ENCODE measurements at regions not wholly inside any gene's neighbourhood (a gene's known extent, or its start where the extent isn't known, plus 50 kb on each side); places are given as distances from the start of the nearest gene placed in this dataset.

DNA sequence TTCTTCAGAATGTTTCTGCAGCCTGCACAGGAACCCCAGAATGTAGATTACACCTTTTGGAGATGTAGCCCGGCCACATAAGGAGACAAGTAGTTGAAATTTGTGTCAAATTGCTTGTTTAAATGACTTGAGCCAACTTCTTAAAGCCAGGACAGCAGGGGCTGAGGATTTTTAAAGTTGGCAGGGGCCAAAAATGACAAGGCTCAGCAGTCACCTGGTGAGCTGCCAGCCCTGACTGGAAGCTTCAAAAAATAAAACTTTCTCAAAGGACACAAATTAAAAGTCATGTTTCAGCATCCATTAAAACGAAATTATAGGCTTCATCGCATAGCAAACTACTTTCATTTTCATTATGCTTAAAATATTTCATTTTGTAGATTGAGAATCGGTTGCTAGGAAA is 340.3 kb upstream of the WWC1 start:
- in situ Hi-C loops (cut with MboI; ENCODE audit: low sequenced_read_pairs), result no loop called here

DNA sequence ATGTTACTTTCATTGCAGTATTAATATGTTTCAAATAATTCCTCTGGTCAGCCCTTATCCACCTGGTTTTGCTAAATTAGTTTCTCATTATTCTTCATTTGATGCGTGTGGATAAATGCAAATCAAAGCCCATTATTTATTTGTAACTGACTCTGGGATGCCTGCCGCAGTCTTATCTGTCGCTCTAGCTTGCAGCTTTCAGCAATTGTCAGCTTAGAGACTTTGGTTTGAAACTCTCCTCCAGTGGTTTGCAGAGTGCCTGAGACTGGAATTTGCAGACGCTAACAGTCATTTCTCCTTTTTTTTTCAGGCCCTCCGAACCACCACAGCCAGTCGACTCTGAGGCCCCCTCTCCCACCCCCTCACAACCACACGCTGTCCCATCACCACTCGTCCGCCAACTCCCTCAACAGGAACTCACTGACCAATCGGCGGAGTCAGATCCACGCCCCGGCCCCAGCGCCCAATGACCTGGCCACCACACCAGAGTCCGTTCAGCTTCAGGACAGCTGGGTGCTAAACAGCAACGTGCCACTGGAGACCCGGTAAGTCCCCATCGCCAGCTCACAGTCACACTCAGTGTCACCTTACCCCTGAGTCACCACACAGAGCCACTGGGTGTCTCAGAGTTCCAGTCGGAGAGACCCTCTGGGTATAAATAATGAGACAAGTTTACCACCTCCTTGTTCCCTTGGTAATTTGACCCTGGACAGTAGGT is 339.0 kb upstream of the WWC1 start:
- in situ Hi-C loops (cut with MboI; ENCODE audit: low sequenced_read_pairs), result no loop called here

DNA sequence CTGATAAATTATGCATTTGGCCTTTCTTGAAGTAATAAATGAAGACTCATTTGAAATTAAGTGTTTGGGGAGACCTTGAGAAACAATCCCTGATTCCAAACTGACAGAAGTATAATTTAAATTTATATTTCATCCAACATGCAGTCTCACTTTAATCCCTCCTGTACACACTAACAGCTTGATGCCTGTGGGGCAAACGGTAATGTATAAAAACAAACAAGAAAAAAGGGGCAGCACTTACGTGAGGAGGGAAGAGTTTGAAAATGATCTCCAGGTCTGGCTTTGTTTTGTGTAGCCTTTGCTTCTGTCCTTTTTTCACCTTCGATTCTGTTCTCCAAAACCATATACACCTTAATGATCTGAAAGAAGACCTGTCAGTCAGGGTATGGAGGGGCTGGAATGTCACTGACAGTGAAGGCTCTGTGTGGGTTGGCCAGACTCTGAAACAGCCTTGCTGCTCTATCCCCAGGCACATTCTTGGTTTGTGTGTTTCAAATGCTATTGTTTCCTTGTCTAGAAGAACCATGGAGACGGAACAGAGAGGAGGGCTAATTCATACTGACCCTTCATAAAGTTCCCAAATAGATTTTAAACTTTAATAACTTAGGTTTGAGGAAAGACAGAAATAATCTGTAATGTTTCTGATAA is 338.2 kb upstream of the WWC1 start:
- in situ Hi-C loops (cut with MboI; ENCODE audit: low sequenced_read_pairs), result no loop called here

DNA sequence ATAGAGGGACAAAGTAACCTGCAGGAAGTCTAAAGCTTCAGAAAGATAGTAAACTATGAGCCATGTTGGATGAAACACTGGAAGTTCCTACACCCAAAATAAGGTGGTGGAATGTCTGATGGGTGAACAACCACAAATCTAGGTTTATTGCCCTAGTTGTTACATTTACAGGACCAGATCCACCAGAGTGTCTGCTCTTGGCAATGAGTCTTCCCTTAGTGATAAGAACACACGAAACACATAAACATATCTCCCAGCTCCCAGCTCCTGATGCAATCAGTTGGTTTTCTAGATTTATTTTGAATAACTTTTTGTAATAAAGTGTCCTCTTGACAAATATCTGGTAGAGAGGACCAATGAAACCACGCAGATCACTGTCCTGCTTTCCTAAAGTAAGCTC is 329.7 kb upstream of the WWC1 start:
- in situ Hi-C loops (cut with MboI; ENCODE audit: low sequenced_read_pairs), result no loop called here

DNA sequence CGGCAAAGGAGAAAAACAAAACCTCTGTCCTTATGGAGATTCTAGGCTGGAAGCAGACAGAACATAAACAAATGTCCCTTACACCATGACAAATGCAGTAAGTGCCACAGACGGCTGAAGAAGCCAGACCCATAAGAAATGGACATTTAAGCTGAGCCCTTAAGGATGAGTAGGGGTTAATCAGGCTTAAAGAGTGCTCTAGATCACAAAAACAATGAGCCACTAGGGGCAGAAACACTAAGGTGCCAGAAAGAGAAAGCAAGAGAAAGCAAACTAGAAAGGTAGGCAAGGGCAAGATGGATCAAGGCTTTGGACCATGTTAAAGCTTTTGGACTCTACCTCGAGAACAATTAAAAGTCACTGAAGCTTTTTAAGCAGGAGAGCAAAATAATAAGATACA is 326.9 kb upstream of the WWC1 start:
- in situ Hi-C loops (cut with MboI; ENCODE audit: low sequenced_read_pairs), result no loop called here

DNA sequence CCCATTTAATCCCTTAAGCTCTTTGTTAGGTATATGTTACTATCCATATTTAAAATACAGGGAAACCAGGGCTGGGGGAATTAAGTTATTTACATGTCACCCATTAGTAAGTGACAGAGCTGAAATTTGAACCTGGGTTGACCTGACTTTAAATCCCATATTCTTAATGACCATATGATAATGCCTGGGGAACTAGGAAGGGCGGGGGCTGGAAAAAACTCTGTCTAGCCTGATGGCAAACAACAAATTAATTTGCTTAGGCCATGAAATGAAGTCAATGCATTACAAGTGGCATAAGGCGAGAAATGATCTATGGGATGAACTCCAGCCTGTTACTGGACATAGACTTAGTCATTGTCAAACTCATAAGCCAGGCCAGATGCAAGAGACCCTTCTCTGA is 325.7 kb upstream of the WWC1 start:
- in situ Hi-C loops (cut with MboI; ENCODE audit: low sequenced_read_pairs), result no loop called here

DNA sequence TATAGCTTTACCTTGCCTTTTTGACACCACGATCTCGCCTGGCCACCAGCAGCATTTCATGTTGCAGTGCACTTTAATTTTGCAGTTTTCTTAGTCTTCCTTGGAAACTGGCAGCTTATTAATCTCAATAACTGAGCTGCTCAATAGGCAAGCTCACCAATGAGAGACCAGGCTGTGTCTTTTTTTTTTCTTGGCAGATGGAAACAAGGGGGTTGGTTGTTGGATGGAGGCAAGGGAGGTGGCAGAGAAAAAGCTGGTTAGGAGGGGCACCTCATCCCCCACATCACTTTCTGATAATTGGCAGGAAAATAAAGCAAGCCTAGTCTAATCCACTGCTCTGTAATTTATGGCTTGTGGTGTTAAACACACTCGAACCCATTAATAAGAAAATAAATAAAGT is 324.5 kb upstream of the WWC1 start:
- in situ Hi-C loops (cut with MboI; ENCODE audit: low sequenced_read_pairs), result no loop called here

DNA sequence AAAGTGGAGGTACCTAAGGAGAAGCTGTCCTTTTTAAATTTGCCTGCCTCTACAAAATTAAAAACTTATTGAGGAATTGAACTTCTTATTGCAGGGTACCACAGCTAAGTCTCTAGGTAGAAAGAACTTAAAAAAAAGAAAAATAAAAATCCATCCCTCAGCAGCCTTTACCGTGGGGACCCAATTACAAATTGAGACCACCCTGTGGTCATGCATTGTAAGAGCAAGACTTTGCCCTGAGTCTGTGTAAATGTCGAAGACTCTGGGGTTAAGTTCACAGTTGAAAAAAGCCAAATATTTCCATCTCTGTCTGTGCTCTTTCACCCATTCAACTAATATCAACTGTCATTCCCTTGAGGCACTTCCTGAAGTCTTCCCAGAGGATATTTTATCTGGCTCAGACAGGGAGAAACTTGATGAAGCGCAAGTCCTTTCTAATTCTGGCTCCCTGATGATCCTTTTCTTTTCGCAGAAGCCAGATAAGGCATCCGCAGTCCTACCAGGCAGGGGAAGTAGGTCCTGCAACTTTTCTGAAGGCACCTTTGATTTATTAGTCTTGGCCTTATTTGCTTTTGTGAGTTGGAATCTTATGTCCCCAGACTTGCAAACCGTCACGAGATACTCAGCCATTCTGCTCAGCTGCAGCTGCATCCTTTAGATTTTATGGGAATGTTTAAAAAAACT is 323.8 kb upstream of the WWC1 start:
- in situ Hi-C loops (cut with MboI; ENCODE audit: low sequenced_read_pairs), result no loop called here

DNA sequence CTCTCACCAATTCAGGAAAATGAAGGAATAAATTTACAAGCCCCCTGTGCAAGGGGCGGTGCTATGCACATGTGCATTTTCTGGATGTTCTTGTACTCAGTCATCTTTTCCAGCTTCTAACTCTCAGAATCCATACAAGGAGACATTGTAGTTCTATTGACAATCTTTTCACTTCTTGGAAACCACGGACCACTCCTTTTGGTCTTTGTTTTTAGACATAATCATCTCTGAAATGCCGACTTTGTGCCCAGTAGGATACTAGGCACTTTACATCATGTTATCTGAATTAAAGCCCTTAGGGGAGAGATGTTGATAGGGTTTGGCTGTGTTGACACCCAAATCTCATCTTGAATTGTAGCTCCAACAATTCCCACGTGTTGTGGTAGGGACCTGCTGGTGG is 322.6 kb upstream of the WWC1 start:
- in situ Hi-C loops (cut with MboI; ENCODE audit: low sequenced_read_pairs), result no loop called here

DNA sequence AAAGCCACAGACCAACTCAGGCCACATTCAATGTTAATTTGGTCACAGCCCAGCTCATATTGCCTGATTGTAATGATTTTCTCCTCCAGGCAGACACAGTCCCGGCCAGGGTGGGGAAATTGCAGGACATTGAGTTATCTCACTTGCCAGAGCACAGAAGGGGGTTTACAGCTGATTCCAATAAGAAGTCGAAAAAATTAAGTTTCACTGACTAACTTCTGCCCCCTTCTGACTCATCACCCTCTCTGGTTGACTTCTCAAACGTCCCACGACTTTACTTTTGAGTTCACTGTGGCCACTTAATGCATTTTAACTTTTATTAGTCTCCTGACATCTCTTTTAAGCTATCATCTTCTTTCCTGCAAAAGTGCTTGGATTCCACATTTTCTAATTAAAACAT is 321.4 kb upstream of the WWC1 start:
- in situ Hi-C loops (cut with MboI; ENCODE audit: low sequenced_read_pairs), result no loop called here

DNA sequence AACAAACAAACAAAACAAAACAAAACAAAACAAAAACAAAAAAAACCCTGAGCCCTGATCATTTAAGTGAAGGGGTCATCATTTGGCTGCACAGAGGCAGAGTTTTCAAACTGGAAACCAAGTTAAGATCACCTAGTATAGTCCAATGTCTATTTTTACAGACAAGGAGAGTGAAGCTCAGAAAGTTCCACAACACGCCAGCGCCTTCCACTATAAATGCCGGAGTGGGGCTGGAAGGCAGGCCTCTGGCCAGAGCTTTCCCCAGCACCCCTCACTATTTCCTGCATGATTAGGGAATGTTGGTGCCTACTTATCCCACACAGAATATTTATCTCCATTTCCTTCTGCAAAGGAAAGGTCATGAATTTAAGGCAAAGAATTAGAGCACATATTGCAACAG is 319.7 kb upstream of the WWC1 start:
- in situ Hi-C loops (cut with MboI; ENCODE audit: low sequenced_read_pairs), result no loop called here

DNA sequence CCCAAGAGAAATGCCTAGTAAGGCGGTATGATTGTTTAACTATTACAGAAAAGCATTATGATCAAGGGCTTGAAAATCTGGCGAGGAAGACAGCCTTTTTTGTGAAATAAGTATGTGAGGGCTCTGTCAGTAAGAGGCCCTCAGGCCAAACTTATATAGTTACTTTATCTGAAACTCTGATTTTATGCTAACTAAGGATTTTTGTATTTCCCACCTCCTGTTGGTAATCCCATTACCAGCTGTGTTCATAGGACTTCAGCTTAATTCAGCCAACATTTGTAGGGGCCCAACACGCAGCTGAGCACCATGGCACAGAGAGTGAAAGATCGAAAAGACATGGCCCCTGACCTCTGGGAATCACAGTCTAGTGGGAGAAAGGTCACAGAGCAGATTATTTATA is 318.3 kb upstream of the WWC1 start:
- in situ Hi-C loops (cut with MboI; ENCODE audit: low sequenced_read_pairs), result no loop called here

DNA sequence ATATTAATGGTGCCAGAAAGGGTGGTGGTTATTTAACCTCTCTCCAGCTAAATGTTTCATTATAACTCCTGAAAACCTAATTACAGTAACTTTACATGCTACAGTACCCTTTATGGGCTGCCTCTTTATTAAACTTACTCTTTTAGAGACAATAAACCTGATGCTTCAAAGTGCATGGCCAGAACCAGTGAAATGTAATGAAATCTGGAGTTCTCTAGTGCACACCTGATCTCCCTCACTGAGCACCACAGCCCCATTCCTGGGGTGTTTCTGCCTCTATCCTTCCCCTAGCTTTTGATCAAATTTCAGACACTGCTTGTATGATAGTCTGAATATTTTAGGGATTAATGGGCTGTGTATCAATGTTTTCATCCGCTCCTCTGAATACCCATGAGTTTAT is 306.5 kb upstream of the WWC1 start:
- in situ Hi-C loops (cut with MboI; ENCODE audit: low sequenced_read_pairs), result no loop called here

DNA sequence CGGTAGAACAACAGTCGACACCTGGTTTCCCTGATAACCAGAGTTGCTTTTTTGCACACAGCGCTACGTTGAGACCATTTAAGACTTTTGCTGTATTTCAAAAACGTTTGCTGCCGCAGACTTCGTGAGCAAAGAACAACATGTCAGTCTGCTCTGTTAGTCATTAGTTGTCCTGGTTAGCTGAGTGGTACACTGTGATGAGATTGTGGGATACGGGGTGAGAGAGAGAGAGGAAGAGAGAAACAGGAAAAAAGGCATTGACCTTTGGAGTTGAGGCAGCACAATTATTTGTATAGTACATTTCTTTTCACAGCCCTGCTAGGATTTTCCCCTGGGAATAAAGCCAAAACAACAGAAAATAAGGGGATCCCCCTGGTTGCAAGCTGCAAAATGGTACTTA is 306.1 kb upstream of the WWC1 start:
- in situ Hi-C loops (cut with MboI; ENCODE audit: low sequenced_read_pairs), result no loop called here

DNA sequence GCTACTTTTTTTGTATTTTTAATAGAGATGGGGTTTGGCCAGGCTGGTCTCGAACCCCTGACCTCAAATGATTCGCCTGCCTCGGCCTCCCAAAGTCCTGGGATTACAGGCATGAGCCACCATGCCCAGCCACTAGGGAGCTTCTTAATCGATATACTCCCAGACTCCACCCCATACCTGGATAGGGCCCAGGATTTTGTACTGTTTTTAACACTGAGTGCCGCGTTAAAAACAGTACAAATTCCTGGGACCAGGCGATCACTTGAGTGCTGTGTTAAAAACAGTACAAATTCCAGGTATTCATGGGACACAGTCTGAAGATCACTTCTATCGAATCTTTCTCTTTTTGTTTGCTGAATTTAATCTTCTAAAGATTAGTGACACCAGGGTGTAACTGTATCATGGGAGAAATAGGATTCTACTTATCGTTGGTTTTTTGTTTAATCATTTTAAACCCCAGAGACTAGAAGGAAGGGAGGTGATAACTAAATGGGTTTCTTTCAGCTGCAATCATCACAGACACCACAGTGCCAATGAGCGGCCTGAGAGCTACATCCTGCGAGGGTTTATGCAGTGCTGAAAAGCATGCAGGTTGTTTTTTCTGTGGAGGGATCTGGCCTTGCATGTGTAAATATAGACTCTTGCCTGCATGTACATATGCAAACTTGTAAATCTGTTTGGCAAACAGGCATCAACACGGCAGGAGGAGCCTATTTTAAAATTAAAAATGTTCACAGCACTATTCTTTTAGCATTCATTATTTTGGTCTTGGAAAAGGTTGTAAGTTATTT is 303.8 kb upstream of the WWC1 start:
- in situ Hi-C loops (cut with MboI; ENCODE audit: low sequenced_read_pairs), result no loop called here

DNA sequence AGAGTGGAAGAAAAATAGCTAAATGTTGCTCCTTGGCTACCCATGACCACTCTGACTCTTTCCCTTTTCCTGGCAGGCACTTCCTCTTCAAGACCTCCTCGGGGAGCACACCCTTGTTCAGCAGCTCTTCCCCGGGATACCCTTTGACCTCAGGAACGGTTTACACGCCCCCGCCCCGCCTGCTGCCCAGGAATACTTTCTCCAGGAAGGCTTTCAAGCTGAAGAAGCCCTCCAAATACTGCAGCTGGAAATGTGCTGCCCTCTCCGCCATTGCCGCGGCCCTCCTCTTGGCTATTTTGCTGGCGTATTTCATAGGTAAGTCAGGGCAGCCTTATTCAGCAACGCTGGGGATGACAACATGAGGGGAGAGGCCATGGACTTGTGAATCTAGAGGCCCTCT is 298.6 kb upstream of the WWC1 start:
- in situ Hi-C loops (cut with MboI; ENCODE audit: low sequenced_read_pairs), result no loop called here

DNA sequence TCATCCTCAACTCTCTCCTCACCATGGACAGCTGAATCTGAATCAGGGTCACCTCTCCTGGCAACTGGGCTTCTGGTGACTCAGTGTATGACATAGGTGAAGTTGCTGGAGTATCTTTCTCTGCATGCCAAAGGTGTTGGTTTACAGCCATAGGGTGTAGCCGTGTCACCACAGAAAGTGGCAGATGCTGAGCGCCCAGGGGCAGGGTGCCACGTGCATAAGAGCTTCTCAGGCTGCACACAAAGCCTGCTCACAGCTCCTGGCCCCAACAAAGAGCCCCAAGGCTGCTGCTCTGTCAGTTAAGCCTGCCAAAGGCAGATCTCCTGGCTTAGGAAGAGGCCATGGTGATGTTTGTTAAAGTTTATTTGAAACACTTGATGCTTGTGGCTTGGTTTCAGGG is 297.7 kb upstream of the WWC1 start:
- in situ Hi-C loops (cut with MboI; ENCODE audit: low sequenced_read_pairs), result no loop called here

DNA sequence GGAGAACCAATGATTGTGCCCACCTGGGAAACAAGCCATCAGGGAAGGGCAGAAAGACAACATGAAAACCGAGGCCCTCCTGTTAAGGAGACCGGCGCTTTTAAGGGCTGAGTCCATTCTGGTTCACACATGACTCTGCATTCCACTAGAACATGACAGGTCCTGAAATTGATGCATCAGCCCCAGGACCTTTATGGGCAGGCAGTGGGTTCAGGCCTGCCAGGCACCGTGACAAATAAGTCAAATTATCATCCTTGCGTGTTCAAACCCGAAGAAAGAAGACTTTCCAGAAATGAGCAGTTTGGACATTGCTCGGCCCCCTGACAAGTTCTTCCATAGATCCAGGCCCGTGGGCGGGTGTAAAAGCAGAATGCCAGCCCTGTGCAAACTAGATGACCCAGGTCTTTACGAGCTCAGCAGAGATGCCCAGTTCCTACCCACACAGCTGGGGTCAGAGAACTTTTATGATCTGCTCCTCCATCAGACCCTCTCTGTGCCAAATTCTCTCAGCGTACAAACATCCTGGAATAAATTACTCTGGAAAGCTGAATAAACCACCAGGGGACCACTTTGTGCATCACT is 295.5 kb upstream of the WWC1 start:
- in situ Hi-C loops (cut with MboI; ENCODE audit: low sequenced_read_pairs), result no loop called here

DNA sequence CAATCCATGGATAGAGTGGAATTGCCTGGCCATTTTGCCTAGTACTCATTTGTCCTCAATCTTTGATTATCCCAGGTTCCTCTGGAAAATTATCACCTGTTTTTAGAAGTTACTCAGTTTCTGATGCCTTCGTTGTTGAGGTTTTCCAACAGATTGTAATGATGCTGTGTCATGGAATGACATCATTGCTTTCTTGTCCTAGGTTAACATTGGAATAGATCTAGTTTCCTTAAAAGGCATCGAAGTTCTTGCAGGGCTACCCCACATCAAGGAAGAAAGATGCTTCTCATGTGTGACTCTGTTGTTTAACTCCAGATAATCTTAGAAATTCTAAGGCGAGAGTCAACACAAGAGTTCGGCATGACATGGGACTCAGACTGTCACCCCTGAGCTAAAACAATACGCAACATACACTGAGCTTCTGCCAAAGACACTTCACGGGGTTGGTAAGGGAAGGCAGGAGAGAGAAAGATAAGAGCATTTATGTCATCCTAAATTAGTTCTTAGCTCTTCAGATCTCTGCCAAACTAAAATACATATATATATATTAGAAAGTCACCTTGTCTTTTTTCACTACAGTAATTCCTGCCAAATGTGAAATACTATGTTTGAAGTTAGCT is 293.2 kb upstream of the WWC1 start:
- in situ Hi-C loops (cut with MboI; ENCODE audit: low sequenced_read_pairs), result no loop called here

DNA sequence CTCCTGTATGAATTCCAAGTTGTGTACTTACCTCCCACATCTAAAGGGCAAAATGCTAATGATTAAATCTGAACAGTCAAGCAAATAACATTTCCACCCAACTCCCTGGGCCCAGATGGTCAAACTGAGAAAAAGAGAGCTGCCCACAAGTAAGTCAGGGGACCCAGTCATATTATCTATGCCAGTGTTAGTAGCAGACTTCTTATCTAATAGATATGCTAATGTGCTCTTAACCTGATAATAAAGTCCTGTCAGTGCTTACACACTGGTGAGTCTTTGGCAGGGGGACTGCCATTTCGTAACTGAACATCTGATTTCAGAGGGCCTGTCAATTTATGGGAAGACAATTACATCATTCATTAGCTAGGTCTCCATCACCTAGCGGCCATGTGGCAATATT is 292.3 kb upstream of the WWC1 start:
- in situ Hi-C loops (cut with MboI; ENCODE audit: low sequenced_read_pairs), result no loop called here

DNA sequence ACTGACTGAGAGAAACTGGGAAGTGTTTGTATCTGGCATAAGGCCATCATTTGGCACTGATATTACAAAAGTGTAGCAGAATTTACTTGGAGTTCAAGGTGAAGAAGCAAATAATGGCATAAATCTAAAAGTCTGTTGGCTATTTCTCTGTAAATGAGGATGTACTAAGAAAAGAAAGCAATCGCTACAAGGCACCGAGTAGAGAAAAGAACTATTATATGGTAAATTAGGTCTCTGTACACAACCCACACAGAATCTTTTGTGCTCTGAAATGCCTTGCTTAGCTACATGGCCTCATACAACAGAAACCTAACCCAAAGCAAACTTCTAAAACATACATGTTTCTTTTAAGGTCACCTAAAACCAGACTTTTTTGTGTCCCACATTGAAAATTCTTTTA is 290.1 kb upstream of the WWC1 start:
- in situ Hi-C loops (cut with MboI; ENCODE audit: low sequenced_read_pairs), result no loop called here

Measured in HL-60/S4 (cell line).